ENCODE measurements at regions not wholly inside any gene's neighbourhood (a gene's known extent, or its start where the extent isn't known, plus 50 kb on each side); places are given as distances from the start of the nearest gene placed in this dataset.

DNA sequence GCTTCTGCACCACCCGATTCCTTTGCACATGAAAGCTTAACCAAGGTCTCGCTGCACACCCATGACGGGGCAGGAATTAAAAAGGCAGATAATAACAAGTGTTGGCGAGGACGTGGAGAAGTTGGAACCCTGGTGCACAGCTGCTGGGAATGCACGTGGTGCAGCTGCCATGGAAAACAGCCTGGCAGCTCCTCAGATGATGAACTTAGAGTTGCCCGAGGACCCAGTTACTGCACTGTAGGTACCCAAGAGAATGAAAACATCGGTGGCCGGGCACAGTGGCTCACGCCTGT, 211.6 kb upstream of the CIBAR2 start:
- intact Hi-C loops (cut with DNase I; ENCODE audit: low total_unique reads): no loop called here
- DNase-seq: no peak
- Histone ChIP-seq H3K4me1 (peaks cover 39% of the 10 kb centered on the region), H3K9me3 (no peaks in the 10 kb centered on the region), H3K27ac (peak overlapping the region; percentile 66 to 90), H3K36me3 (ENCODE audit: low read depth, missing control alignments) (no peaks in the 10 kb centered on the region), H3K4me3 (no peak overlapping the region), H3K27me3 (no peaks in the 10 kb centered on the region)
- 86 to 93% methylated on average over 10 of the region's 10 CpGs for WGBS, 2 donors
- TF ChIP-seq POLR2A (IDR thresholded peaks at IDR 0.05): no peak
- TF ChIP-seq, protein P1, sequence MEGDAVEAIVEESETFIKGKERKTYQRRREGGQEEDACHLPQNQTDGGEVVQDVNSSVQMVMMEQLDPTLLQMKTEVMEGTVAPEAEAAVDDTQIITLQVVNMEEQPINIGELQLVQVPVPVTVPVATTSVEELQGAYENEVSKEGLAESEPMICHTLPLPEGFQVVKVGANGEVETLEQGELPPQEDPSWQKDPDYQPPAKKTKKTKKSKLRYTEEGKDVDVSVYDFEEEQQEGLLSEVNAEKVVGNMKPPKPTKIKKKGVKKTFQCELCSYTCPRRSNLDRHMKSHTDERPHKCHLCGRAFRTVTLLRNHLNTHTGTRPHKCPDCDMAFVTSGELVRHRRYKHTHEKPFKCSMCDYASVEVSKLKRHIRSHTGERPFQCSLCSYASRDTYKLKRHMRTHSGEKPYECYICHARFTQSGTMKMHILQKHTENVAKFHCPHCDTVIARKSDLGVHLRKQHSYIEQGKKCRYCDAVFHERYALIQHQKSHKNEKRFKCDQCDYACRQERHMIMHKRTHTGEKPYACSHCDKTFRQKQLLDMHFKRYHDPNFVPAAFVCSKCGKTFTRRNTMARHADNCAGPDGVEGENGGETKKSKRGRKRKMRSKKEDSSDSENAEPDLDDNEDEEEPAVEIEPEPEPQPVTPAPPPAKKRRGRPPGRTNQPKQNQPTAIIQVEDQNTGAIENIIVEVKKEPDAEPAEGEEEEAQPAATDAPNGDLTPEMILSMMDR (IDR thresholded peaks at IDR 0.05): no peak

DNA sequence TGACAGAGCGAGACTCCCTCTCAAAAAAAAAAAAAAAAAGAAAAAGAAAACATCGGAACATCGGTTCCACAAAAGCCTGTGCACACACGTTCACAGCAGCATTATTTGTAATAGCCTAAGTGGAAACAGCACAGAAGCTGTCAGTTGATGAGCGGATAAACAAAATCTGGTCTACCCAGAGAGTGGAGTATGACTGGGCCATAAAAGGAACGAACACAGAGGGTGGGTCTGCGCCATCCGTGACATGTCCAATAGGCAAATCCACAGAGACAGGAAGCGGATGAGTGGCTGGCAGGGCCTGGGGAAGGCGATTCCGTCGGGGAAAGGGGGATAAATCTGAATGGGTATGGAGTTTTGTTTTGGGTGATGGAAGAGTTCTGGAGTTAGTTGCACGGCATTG, 212.2 kb upstream of the CIBAR2 start:
- Histone ChIP-seq H3K9me3 (no peaks in the 10 kb centered on the region), H3K27ac (peak overlapping the region in 1 of 2 donors; percentile 36), H3K36me3 (ENCODE audit: low read depth, missing control alignments) (no peaks in the 10 kb centered on the region), H3K4me1 (peaks cover 44% of the 10 kb centered on the region), H3K4me3 (no peak overlapping the region), H3K27me3 (no peaks in the 10 kb centered on the region)
- WGBS, 2 donors: 90 to 91% methylated on average over 13 of the region's 13 CpGs
- DNase-seq: no peak
- no peak for TF ChIP-seq POLR2A (IDR thresholded peaks at IDR 0.05)
- TF ChIP-seq, protein P1 (IDR thresholded peaks at IDR 0.05): no peak
- intact Hi-C loops (cut with DNase I; ENCODE audit: low total_unique reads): no loop called here

DNA sequence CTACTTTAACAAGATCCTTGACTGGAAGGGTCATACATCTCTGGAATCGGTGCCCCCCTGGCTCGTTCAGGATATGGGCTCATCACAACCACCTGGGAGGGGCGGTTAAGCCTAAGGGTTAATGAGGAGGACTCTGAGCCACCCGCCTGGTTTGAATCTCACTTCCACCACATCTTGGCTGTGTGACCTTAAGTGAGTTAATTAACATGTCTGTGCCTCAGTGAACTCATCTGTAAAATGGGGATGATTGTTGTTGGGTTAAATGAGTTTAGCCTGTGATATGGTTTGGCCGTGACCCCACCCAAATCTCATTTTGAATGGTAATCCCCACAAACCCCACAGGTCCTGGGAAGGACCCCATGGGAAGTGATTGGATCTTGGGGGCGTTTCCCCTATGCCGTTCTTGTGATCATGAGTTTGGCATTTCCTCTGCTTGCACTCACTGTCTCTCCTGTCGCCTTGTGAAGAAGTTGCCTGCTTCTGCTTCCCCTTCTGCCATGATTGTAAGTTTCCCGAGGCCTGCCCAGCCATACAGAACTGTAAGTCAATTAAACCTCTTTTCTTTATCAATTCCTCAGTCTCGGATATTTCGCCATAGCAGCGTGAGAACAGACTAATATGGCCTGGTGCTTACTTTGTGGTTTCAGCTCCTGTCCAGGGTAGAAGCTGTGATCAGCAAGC, 214.0 kb upstream of the CIBAR2 start:
- 88 to 91% methylated on average over 12 of the region's 12 CpGs for WGBS, 2 donors

DNA sequence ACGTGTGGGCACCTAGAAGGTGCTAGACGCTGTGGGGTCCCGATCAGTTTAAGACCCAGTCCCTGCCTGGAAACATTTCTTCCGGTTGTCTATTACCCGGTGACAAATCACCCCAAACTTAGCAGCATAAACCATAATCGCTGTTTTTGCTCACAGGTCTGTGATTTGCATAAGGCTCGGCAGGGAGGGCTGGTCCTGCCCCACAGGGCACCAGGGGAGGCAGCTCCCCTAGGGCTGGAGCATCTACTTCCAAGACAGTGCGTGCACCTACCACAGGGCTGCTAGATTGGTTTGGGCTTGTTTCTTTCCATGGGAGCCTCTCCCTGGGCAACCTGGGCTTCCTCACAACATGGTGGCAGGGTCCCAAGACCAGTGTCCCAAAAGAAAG, 214.5 kb upstream of the CIBAR2 start:
- H3K27me3 ChIP-seq: no peaks in the 10 kb centered on the region
- no peak for DNase-seq
- H3K36me3 ChIP-seq (ENCODE audit: low read depth, missing control alignments): no peaks in the 10 kb centered on the region
- peaks cover 47% of the 10 kb centered on the region for H3K4me1 ChIP-seq
- H3K27ac ChIP-seq: no peak overlapping the region
- WGBS, 2 donors: 87 to 93% methylated on average over 8 of the region's 8 CpGs
- H3K4me3 ChIP-seq: no peak overlapping the region
- no peaks in the 10 kb centered on the region for H3K9me3 ChIP-seq
- intact Hi-C loops (cut with DNase I; ENCODE audit: low total_unique reads): no loop called here
- TF ChIP-seq POLR2A (IDR thresholded peaks at IDR 0.05): no peak
- TF ChIP-seq, protein P1 (IDR thresholded peaks at IDR 0.05): no peak

More for the DNA sequence above, 214.0 kb upstream of the CIBAR2 start:
- Histone ChIP-seq H3K27ac (no peak overlapping the region), H3K4me1 (peaks cover 51% of the 10 kb centered on the region), H3K27me3 (no peaks in the 10 kb centered on the region), H3K36me3 (ENCODE audit: low read depth, missing control alignments) (no peaks in the 10 kb centered on the region), H3K4me3 (no peak overlapping the region), H3K9me3 (no peaks in the 10 kb centered on the region)
- intact Hi-C loops (cut with DNase I; ENCODE audit: low total_unique reads): no loop called here
- DNase-seq: no peak
- no peak for TF ChIP-seq POLR2A (IDR thresholded peaks at IDR 0.05)
- TF ChIP-seq, protein P1 (IDR thresholded peaks at IDR 0.05): no peak
